Testis (tissue), 2 donors: ENCODE measurements at regions not wholly inside any gene's neighbourhood (a gene's known extent, or its start where the extent isn't known, plus 50 kb on each side); places are given as distances from the start of the nearest gene placed in this dataset.

Source experiments
- CTCF ChIP-seq, 3 experiments: fragments of 450-650 bp in 2 of 3; fragments of 200-600 bp in 1 of 3; sonication (generic) in 1 of 3; IDR thresholded peaks; one replicate each; pipeline ENCODE4 v1.5.1; 2016 to 2019; ENCODE audit warnings: antibody characterized with exemption in 3 of 3, mild to moderate bottlenecking in 2 of 3, moderate library complexity in 1 of 3
- POLR2A ChIP-seq: fragments of 450-650 bp; IDR thresholded peaks from one replicate; pipeline ENCODE4 v1.6.1; 2017; ENCODE audit warnings: antibody characterized with exemption, mild to moderate bottlenecking, moderate library complexity

- TF ChIP-seq POLR2A = no peak
- TF ChIP-seq CTCF (IDR thresholded peaks at IDR 0.05) = no peak
These were observed 121.0 kb upstream of the TWIST2 start for GRCh38 chr2:238726670-238727584.
